GM12878 (cell line): ENCODE measurements at regions not wholly inside any gene's neighbourhood (a gene's known extent, or its start where the extent isn't known, plus 50 kb on each side); places are given as distances from the start of the nearest gene placed in this dataset.

Experiments used
- ATAC-seq: fragments of 200-7000 bp; cut with Tn5 transposase; 3 replicates; pipeline ENCODE4 v1.9.1; 2020; ENCODE audit warnings: mild to moderate bottlenecking, moderate library complexity
- BruUV-seq: library from RNA; stranded (reverse); fragments of 400-500 nt; replicated peaks from 2 replicates; lab custom pipeline; 2021; lab: Mats Ljungman, UMichigan
- CTCF ChIA-PET: fragments of 300-600 bp; sonication (Branson Sonifier 250); formaldehyde crosslinking; extraction: SDS; loops from one replicate; lab custom pipeline; 2021; ENCODE audit warnings: inconsistent platforms; lab: Yijun Ruan, JAX
- POLR2A ChIA-PET: fragments of 350-600 bp; formaldehyde crosslinking; extraction: SDS; loops from one replicate; lab custom pipeline; 2021; ENCODE audit warnings: inconsistent platforms; lab: Charles Lee
- RAD21 ChIA-PET: fragments of 300-600 bp; sonication (Branson Sonifier 250); formaldehyde crosslinking; loops from one replicate; lab custom pipeline; 2023; ENCODE audit warnings: antibody characterized with exemption; ENCODE audit not compliant: unreplicated experiment; lab: Charles Lee
- SMC1A ChIA-PET: fragments of 300-600 bp; sonication (Branson Sonifier 250); formaldehyde crosslinking; loops from one replicate; lab custom pipeline; 2023; ENCODE audit not compliant: unreplicated experiment, uncharacterized antibody; lab: Charles Lee
- DNase-seq: peaks from one replicate; pipeline ENCODE4 v3.0.0-alpha.2; 2011; ENCODE audit warnings: low read depth, low spot score
- FAIRE-seq: peaks from 3 replicates; lab custom pipeline; 2011; peaks lifted over from hg19 to GRCh38; lab: Jason Lieb, UNC
- H2AFZ ChIP-seq: 2 replicates; pipeline ENCODE4 v1.6.0; 2011; ENCODE audit warnings: low read depth, low read length, control low read depth; ENCODE audit not compliant: control insufficient read depth
- H3K27ac ChIP-seq: 2 replicates; pipeline ENCODE4 v1.5.1; 2011; ENCODE audit warnings: control low read depth; ENCODE audit not compliant: control insufficient read depth, insufficient read depth
- H3K27me3 ChIP-seq, 2 experiments: replicated peaks in 1 of 2; 2 replicates each; pipeline versions ENCODE4 v1.6.0 to v1.6.1; 2011; ENCODE audit warnings: low read length in 1 of 2; ENCODE audit not compliant: control insufficient read depth in 2 of 2, insufficient read depth in 2 of 2
- H3K36me3 ChIP-seq, 2 experiments: 2 replicates each; pipeline ENCODE4 v1.5.1; 2011; ENCODE audit warnings: low read length in 1 of 2; ENCODE audit not compliant: control insufficient read depth in 2 of 2, insufficient read depth in 2 of 2
- H3K4me1 ChIP-seq: 2 replicates; pipeline ENCODE4 v1.6.1; 2011; ENCODE audit warnings: mild to moderate bottlenecking, low read length, moderate library complexity, mixed read lengths; ENCODE audit not compliant: control insufficient read depth, insufficient read depth
- H3K4me2 ChIP-seq: 2 replicates; pipeline ENCODE4 v1.6.0; 2011; ENCODE audit warnings: control low read depth; ENCODE audit not compliant: control insufficient read depth, insufficient read depth
- H3K4me3 ChIP-seq: fragments of 200-600 bp; sonication (generic); 2 replicates; pipeline ENCODE4 v1.5.1; 2016
- H3K79me2 ChIP-seq: 2 replicates; pipeline ENCODE4 v1.6.0; 2011; ENCODE audit warnings: low read length; ENCODE audit not compliant: control insufficient read depth, insufficient read depth
- H3K9ac ChIP-seq: 2 replicates; pipeline ENCODE4 v1.8.0; 2011; ENCODE audit warnings: low read length, control low read depth, mixed read lengths; ENCODE audit not compliant: control insufficient read depth, insufficient read depth
- H3K9me3 ChIP-seq: replicated peaks from 3 replicates; pipeline ENCODE4 v1.5.1; 2011; ENCODE audit warnings: mild to moderate bottlenecking, low read length; ENCODE audit not compliant: control insufficient read depth, insufficient read depth
- H4K20me1 ChIP-seq: 2 replicates; pipeline ENCODE4 v1.6.0; 2011; ENCODE audit not compliant: control insufficient read depth, insufficient read depth
- BCL11A ChIP-seq: IDR thresholded peaks from 2 replicates; pipeline ENCODE4 v1.6.1; 2011; ENCODE audit warnings: low read depth, low read length
- BHLHE40 ChIP-seq, 2 experiments: fragments of 450-650 bp in 1 of 2; IDR thresholded peaks; 2 replicates each; pipeline ENCODE4 v1.6.1; 2011 to 2017; ENCODE audit warnings: low read depth in 2 of 2, borderline replicate concordance in 1 of 2, improper control_type of control experiment in 1 of 2, low read length in 1 of 2, mild to moderate bottlenecking in 1 of 2
- CBFB ChIP-seq: IDR thresholded peaks from 2 replicates; pipeline ENCODE4 v1.6.1; 2016; ENCODE audit warnings: antibody characterized with exemption, low read depth
- MTA2 ChIP-seq: fragments of 450-650 bp; IDR thresholded peaks from 2 replicates; pipeline ENCODE4 v1.6.1; 2016; ENCODE audit warnings: low read depth, mild to moderate bottlenecking, moderate library complexity
- NFYB ChIP-seq: IDR thresholded peaks from 2 replicates; pipeline ENCODE4 v1.6.1; 2011; ENCODE audit warnings: low read depth, mild to moderate bottlenecking, low read length, improper control_type of control experiment, moderate library complexity; ENCODE audit not compliant: insufficient read depth
- SPI1 ChIP-seq: IDR thresholded peaks from 2 replicates; pipeline ENCODE4 v1.6.1; 2011; ENCODE audit warnings: low read depth, mild to moderate bottlenecking, low read length, moderate library complexity, borderline replicate concordance; ENCODE audit not compliant: insufficient read depth
- ZBED1 ChIP-seq: IDR thresholded peaks from 2 replicates; pipeline ENCODE4 v1.6.1; 2016; ENCODE audit warnings: borderline replicate concordance
- WGBS: methylation state at CpG from one replicate; pipeline ENCODE4 v1.1.6; 2016; ENCODE audit warnings: low lambda C conversion rate; ENCODE audit not compliant: insufficient replicate concordance, insufficient coverage; ENCODE audit errors: missing lambda C conversion rate; 5-methylcytosine and 5-hydroxymethylcytosine counted together
- in situ Hi-C: fragments of 300-500 bp; cut with MboI; formaldehyde crosslinking; loops from 9 replicates; pipeline ENCODE4 v1.14.3; 2018; ENCODE audit warnings: mixed read lengths
- intact Hi-C: fragments of 100-400 bp; cut with micrococcal nuclease; formaldehyde crosslinking; loops from one replicate; pipeline ENCODE4 v1.14.2; 2022; ENCODE audit not compliant: unreplicated experiment
- TF ChIP-seq, protein P1 (sequence below): fragments of 450-650 bp; formaldehyde crosslinking; IDR thresholded peaks from 2 replicates; pipeline ENCODE4 v1.4.0; 2020; ENCODE audit warnings: mild to moderate bottlenecking, moderate library complexity
- TF ChIP-seq, protein P2 (sequence below): IDR thresholded peaks from 2 replicates; pipeline ENCODE4 v1.6.1; 2012; ENCODE audit warnings: low read depth, low read length, improper control_type of control experiment

DNA sequence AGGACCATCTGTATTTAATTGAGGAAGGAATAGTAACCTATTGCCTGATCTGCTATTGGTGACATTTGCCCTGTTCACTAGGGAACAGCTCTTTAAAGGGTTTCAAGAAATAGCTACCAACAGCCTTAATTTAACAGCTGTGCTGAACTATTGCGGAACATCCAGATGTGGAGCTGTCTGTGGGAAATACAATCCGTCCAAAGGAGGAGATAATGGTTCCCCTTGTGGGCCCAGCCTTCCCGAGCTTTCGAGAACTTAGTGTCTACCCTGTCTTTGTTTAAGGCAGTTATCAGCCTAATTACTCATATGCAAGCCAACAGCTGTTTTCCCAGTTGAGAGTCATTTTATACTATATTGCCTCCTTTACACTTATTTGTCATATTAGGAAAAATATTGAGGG, 398.6 kb downstream of the WDR72 start:
- ChIA-PET RAD21 (no interaction called here), CTCF (no interaction called here), SMC1A (interaction anchor here (0.9 kb wide), 1 partner anchor 9 kb away, joined by 4 read pairs; no protein-coding TSS in a partner anchor), POLR2A (no interaction called here)
- BruUV-seq, result no TSS peak
- 21% methylated on average over 4 of the region's 4 CpGs for WGBS
- Histone ChIP-seq H3K4me2 (no peak overlapping the region), H2AFZ (no peak overlapping the region), H3K27me3 (no peaks in the 10 kb centered on the region), H3K79me2 (no peaks in the 10 kb centered on the region), H3K27ac (no peak overlapping the region), H4K20me1 (no peaks in the 10 kb centered on the region), H3K9me3 (no peaks in the 10 kb centered on the region), H3K4me1 (no peaks in the 10 kb centered on the region), H3K9ac (no peak overlapping the region), H3K36me3 (no peaks in the 10 kb centered on the region), H3K4me3 (no peak overlapping the region)
- FAIRE-seq, result no peak
- no peak for DNase-seq
- no peak for TF ChIP-seq SPI1
- TF ChIP-seq, protein P1, sequence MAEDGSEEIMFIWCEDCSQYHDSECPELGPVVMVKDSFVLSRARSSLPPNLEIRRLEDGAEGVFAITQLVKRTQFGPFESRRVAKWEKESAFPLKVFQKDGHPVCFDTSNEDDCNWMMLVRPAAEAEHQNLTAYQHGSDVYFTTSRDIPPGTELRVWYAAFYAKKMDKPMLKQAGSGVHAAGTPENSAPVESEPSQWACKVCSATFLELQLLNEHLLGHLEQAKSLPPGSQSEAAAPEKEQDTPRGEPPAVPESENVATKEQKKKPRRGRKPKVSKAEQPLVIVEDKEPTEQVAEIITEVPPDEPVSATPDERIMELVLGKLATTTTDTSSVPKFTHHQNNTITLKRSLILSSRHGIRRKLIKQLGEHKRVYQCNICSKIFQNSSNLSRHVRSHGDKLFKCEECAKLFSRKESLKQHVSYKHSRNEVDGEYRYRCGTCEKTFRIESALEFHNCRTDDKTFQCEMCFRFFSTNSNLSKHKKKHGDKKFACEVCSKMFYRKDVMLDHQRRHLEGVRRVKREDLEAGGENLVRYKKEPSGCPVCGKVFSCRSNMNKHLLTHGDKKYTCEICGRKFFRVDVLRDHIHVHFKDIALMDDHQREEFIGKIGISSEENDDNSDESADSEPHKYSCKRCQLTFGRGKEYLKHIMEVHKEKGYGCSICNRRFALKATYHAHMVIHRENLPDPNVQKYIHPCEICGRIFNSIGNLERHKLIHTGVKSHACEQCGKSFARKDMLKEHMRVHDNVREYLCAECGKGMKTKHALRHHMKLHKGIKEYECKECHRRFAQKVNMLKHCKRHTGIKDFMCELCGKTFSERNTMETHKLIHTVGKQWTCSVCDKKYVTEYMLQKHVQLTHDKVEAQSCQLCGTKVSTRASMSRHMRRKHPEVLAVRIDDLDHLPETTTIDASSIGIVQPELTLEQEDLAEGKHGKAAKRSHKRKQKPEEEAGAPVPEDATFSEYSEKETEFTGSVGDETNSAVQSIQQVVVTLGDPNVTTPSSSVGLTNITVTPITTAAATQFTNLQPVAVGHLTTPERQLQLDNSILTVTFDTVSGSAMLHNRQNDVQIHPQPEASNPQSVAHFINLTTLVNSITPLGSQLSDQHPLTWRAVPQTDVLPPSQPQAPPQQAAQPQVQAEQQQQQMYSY, result no peak
- TF ChIP-seq BHLHE40 (IDR thresholded peaks at IDR 0.05; ENCODE audit: borderline replicate concordance in 1 of 2, low read depth in 2 of 2, low read length in 1 of 2), result no peak
- TF ChIP-seq NFYB, result no peak
- TF ChIP-seq MTA2, result no peak
- no peak for TF ChIP-seq ZBED1
- TF ChIP-seq BCL11A, result no peak
- TF ChIP-seq, protein P2, sequence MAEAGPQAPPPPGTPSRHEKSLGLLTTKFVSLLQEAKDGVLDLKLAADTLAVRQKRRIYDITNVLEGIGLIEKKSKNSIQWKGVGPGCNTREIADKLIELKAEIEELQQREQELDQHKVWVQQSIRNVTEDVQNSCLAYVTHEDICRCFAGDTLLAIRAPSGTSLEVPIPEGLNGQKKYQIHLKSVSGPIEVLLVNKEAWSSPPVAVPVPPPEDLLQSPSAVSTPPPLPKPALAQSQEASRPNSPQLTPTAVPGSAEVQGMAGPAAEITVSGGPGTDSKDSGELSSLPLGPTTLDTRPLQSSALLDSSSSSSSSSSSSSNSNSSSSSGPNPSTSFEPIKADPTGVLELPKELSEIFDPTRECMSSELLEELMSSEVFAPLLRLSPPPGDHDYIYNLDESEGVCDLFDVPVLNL, result no peak
- TF ChIP-seq CBFB, result no peak
- in situ Hi-C loops (no loop called here), intact Hi-C loops (no loop called here)
- no peak for ATAC-seq
